ENCODE measurements at regions not wholly inside any gene's neighbourhood (a gene's known extent, or its start where the extent isn't known, plus 50 kb on each side); places are given as distances from the start of the nearest gene placed in this dataset.
A peak's percentile ranks its signal among the peaks of the same experiment; 100 is the strongest.

DNA sequence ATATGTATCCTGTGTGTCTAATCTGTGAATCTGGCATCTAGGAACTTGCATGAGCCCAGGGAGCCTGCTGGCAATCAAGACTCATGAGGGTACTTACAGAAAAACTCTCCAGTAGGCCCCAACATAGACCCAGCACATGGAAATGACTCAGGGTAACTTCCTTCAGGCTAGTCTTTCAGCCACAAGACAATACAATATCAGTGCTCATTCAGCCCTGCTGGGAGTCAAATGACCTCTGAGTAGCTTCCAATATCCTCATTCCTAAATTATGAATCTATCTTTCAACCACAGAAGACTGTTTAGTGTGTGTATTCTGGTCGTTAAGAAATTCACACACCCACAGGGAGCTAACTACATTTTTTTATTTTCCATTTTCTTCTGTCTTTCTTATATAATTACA is 1273.0 kb downstream of the EFNA5 start (continued):
- TF ChIP-seq, protein P1, sequence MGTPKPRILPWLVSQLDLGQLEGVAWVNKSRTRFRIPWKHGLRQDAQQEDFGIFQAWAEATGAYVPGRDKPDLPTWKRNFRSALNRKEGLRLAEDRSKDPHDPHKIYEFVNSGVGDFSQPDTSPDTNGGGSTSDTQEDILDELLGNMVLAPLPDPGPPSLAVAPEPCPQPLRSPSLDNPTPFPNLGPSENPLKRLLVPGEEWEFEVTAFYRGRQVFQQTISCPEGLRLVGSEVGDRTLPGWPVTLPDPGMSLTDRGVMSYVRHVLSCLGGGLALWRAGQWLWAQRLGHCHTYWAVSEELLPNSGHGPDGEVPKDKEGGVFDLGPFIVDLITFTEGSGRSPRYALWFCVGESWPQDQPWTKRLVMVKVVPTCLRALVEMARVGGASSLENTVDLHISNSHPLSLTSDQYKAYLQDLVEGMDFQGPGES (IDR thresholded peaks at IDR 0.05; ENCODE audit: low read depth, low read length): no peak
- TF ChIP-seq YY1 (IDR thresholded peaks at IDR 0.05; ENCODE audit: low read depth) (no peak; the same call in 1 of the 2 replicates), EP300 (IDR thresholded peaks at IDR 0.05; ENCODE audit: borderline replicate concordance in 1 of 2, low read depth in 1 of 2, low read length in 1 of 2) (peak in 1 of 2 experiments; percentile 82; a peak in 1 of 4 replicates), NFIC (IDR thresholded peaks at IDR 0.05; ENCODE audit: borderline replicate concordance) (peak; percentile 72; the same call in 1 of the 2 replicates), JUND (IDR thresholded peaks at IDR 0.05) (peak; percentile 81), CHD2 (IDR thresholded peaks at IDR 0.05; ENCODE audit: low read length, partially characterized antibody) (no peak), POLR2AphosphoS5 (IDR thresholded peaks at IDR 0.05; ENCODE audit: low read depth, low read length) (peak; percentile 43; the same call in 1 of the 2 replicates), RFX5 (IDR thresholded peaks at IDR 0.05; ENCODE audit: low read length) (no peak), FOXJ3 (CRISPR knock-in tag; IDR thresholded peaks at IDR 0.05) (no peak), GATA2 (CRISPR knock-in tag; IDR thresholded peaks at IDR 0.05) (no peak)
- TF ChIP-seq, protein P2, sequence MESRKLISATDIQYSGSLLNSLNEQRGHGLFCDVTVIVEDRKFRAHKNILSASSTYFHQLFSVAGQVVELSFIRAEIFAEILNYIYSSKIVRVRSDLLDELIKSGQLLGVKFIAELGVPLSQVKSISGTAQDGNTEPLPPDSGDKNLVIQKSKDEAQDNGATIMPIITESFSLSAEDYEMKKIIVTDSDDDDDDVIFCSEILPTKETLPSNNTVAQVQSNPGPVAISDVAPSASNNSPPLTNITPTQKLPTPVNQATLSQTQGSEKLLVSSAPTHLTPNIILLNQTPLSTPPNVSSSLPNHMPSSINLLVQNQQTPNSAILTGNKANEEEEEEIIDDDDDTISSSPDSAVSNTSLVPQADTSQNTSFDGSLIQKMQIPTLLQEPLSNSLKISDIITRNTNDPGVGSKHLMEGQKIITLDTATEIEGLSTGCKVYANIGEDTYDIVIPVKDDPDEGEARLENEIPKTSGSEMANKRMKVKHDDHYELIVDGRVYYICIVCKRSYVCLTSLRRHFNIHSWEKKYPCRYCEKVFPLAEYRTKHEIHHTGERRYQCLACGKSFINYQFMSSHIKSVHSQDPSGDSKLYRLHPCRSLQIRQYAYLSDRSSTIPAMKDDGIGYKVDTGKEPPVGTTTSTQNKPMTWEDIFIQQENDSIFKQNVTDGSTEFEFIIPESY (IDR thresholded peaks at IDR 0.05; ENCODE audit: borderline replicate concordance, low read depth): no peak
- TF ChIP-seq, protein P3, sequence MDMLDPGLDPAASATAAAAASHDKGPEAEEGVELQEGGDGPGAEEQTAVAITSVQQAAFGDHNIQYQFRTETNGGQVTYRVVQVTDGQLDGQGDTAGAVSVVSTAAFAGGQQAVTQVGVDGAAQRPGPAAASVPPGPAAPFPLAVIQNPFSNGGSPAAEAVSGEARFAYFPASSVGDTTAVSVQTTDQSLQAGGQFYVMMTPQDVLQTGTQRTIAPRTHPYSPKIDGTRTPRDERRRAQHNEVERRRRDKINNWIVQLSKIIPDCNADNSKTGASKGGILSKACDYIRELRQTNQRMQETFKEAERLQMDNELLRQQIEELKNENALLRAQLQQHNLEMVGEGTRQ (IDR thresholded peaks at IDR 0.05; ENCODE audit: borderline replicate concordance, low read depth, low read length): no peak
- TF ChIP-seq, protein P4, sequence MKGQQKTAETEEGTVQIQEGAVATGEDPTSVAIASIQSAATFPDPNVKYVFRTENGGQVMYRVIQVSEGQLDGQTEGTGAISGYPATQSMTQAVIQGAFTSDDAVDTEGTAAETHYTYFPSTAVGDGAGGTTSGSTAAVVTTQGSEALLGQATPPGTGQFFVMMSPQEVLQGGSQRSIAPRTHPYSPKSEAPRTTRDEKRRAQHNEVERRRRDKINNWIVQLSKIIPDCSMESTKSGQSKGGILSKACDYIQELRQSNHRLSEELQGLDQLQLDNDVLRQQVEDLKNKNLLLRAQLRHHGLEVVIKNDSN (IDR thresholded peaks at IDR 0.05; ENCODE audit: borderline replicate concordance, low read depth): no peak
- TF ChIP-seq, protein P5, sequence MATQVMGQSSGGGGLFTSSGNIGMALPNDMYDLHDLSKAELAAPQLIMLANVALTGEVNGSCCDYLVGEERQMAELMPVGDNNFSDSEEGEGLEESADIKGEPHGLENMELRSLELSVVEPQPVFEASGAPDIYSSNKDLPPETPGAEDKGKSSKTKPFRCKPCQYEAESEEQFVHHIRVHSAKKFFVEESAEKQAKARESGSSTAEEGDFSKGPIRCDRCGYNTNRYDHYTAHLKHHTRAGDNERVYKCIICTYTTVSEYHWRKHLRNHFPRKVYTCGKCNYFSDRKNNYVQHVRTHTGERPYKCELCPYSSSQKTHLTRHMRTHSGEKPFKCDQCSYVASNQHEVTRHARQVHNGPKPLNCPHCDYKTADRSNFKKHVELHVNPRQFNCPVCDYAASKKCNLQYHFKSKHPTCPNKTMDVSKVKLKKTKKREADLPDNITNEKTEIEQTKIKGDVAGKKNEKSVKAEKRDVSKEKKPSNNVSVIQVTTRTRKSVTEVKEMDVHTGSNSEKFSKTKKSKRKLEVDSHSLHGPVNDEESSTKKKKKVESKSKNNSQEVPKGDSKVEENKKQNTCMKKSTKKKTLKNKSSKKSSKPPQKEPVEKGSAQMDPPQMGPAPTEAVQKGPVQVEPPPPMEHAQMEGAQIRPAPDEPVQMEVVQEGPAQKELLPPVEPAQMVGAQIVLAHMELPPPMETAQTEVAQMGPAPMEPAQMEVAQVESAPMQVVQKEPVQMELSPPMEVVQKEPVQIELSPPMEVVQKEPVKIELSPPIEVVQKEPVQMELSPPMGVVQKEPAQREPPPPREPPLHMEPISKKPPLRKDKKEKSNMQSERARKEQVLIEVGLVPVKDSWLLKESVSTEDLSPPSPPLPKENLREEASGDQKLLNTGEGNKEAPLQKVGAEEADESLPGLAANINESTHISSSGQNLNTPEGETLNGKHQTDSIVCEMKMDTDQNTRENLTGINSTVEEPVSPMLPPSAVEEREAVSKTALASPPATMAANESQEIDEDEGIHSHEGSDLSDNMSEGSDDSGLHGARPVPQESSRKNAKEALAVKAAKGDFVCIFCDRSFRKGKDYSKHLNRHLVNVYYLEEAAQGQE (IDR thresholded peaks at IDR 0.05; ENCODE audit: low read depth, low read length): no peak
- TF ChIP-seq, protein P6, sequence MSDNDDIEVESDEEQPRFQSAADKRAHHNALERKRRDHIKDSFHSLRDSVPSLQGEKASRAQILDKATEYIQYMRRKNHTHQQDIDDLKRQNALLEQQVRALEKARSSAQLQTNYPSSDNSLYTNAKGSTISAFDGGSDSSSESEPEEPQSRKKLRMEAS (IDR thresholded peaks at IDR 0.05; ENCODE audit: low read depth): peak; percentile 87
